RWPE1 (cell line): ENCODE measurements at regions not wholly inside any gene's neighbourhood (a gene's known extent, or its start where the extent isn't known, plus 50 kb on each side); places are given as distances from the start of the nearest gene placed in this dataset.

Experiments
- CTCF ChIA-PET: fragments of 350-600 bp; sonication (Branson Sonifier 250); formaldehyde crosslinking; extraction: SDS; loops from one replicate; lab custom pipeline; 2021; lab: Yijun Ruan, JAX
- POLR2A ChIA-PET: fragments of 400-600 bp; formaldehyde crosslinking; extraction: SDS; loops from one replicate; lab custom pipeline; 2020; ENCODE audit warnings: antibody characterized with exemption; ENCODE audit not compliant: low non-redundant PET; lab: Yijun Ruan, JAX
- DNase-seq: peaks from one replicate; pipeline ENCODE4 v3.0.0; 2012; ENCODE audit warnings: low spot score
- H3K27ac ChIP-seq: fragments of 450-650 bp; 2 replicates; pipeline ENCODE4 v1.5.1; 2017
- CTCF ChIP-seq: fragments of 450-650 bp; conservative IDR thresholded peaks from 2 replicates; pipeline ENCODE4 v1.5.1; 2017; ENCODE audit warnings: low read depth, mild to moderate bottlenecking

- POLR2A ChIA-PET: no interaction called here
- CTCF ChIA-PET: no interaction called here
- TF ChIP-seq CTCF: no peak
- no peak overlapping the region for H3K27ac ChIP-seq
- no peak for DNase-seq
Measured at GRCh38 chr3:68090571-68090970, 436.2 kb upstream of the SUCLG2 start.

GRCh38 chr3:68089572-68090011, 435.2 kb upstream of the SUCLG2 start:
- TF ChIP-seq CTCF: no peak
- no peak overlapping the region for H3K27ac ChIP-seq
- ChIA-PET POLR2A (no interaction called here), CTCF (interaction anchor here (0.6 kb wide), 1 partner anchor 633 kb away, joined by 3 read pairs; no protein-coding TSS in a partner anchor)
- DNase-seq: no peak

GRCh38 chr3:68088636-68089035, 434.2 kb upstream of the SUCLG2 start:
- no peak for DNase-seq
- ChIA-PET POLR2A (no interaction called here), CTCF (interaction anchor here (0.7 kb wide), 1 partner anchor 220 kb away, joined by 3 read pairs; no protein-coding TSS in a partner anchor)
- TF ChIP-seq CTCF: no peak
- no peak overlapping the region for H3K27ac ChIP-seq

GRCh38 chr3:68088216-68088615, 433.8 kb upstream of the SUCLG2 start:
- TF ChIP-seq CTCF: no peak
- POLR2A ChIA-PET: no interaction called here
- no peak for DNase-seq
- no peak overlapping the region for H3K27ac ChIP-seq
- CTCF ChIA-PET: interaction anchor here (0.7 kb wide), 1 partner anchor 220 kb away, joined by 3 read pairs; no protein-coding TSS in a partner anchor

GRCh38 chr3:68072062-68072461, 417.6 kb upstream of the SUCLG2 start:
- no peak overlapping the region for H3K27ac ChIP-seq
- ChIA-PET CTCF (no interaction called here), POLR2A (no interaction called here)
- no peak for TF ChIP-seq CTCF
- DNase-seq: no peak

- ChIA-PET POLR2A (no interaction called here), CTCF (no interaction called here)
- DNase-seq: no peak
- H3K27ac ChIP-seq: no peak overlapping the region
- TF ChIP-seq CTCF: no peak
Measured at GRCh38 chr3:68070186-68070585, 415.8 kb upstream of the SUCLG2 start.
